ENCODE measurements at regions not wholly inside any gene's neighbourhood (a gene's known extent, or its start where the extent isn't known, plus 50 kb on each side); places are given as distances from the start of the nearest gene placed in this dataset.

DNA sequence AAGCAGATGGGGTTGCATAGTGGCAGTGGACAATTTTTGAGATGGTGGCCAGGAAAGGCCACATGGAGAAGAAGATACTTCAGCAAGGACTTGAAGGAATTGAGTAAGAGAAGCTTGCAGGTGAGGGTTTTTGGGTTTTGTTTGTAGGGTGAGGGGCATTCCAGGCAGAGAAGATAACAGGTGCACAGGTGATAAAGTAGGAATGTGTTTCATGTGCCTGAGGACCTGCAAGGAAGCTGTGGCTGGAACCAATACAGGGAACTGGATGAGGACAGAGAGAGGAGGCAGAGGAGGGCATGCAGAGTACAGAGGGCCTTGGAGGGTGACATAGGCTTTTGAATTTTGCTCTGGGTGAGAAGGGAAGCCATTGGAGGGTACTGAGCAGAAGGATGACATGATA lies 314.5 kb downstream of the KLF12 start:
- TF ChIP-seq, protein P1, sequence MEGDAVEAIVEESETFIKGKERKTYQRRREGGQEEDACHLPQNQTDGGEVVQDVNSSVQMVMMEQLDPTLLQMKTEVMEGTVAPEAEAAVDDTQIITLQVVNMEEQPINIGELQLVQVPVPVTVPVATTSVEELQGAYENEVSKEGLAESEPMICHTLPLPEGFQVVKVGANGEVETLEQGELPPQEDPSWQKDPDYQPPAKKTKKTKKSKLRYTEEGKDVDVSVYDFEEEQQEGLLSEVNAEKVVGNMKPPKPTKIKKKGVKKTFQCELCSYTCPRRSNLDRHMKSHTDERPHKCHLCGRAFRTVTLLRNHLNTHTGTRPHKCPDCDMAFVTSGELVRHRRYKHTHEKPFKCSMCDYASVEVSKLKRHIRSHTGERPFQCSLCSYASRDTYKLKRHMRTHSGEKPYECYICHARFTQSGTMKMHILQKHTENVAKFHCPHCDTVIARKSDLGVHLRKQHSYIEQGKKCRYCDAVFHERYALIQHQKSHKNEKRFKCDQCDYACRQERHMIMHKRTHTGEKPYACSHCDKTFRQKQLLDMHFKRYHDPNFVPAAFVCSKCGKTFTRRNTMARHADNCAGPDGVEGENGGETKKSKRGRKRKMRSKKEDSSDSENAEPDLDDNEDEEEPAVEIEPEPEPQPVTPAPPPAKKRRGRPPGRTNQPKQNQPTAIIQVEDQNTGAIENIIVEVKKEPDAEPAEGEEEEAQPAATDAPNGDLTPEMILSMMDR (IDR thresholded peaks at IDR 0.05; ENCODE audit: poor library complexity, severe bottlenecking), result no peak
- no peak for TF ChIP-seq EP300 (conservative IDR thresholded peaks at IDR 0.05; ENCODE audit: poor library complexity, severe bottlenecking)
- no peak for TF ChIP-seq REST (IDR thresholded peaks at IDR 0.05; ENCODE audit: borderline replicate concordance)
- no peak for TF ChIP-seq EZH2 (IDR thresholded peaks at IDR 0.05; ENCODE audit: borderline replicate concordance, insufficient read depth, low read length, poor library complexity, severe bottlenecking)
- TF ChIP-seq SMC3 (conservative IDR thresholded peaks at IDR 0.05; ENCODE audit: poor library complexity), result no peak
- TF ChIP-seq MXI1 (conservative IDR thresholded peaks at IDR 0.05; ENCODE audit: poor library complexity, severe bottlenecking), result no peak
- no peak for TF ChIP-seq RAD21 (conservative IDR thresholded peaks at IDR 0.05)

Measured in neural cell (in vitro differentiated cells).